ENCODE measurements at regions not wholly inside any gene's neighbourhood (a gene's known extent, or its start where the extent isn't known, plus 50 kb on each side); places are given as distances from the start of the nearest gene placed in this dataset.

DNA sequence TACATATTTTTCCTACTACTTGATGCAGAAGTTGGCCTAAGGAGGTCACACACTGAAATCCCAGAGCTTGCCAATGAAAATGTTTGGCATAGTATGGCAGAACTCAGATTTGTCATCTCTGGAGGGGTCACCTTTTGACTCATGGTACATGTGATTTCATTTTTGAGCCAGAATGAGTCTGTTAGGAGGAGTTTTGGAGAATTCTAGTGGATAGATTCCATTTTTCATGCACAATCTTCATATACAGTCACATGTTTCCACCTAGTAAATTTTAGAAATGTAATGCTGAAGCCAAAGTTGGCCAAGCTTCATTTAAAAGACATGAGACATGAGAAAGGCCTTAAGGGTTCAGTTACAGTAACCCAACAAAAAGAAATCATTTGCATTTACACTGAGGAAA, 97.8 kb upstream of the IGSF10 start:
- no peak overlapping the region for H3K27ac Mint-ChIP-seq
- H3K27me3 Mint-ChIP-seq = no peaks in the 10 kb centered on the region
- no peaks in the 10 kb centered on the region for H3K36me3 Mint-ChIP-seq (ENCODE audit: insufficient read depth)
- no peaks in the 10 kb centered on the region for H3K9me3 Mint-ChIP-seq (ENCODE audit: low read depth)
- DNase-seq (ENCODE audit: low spot score, unreplicated experiment) = no peak
- TF ChIP-seq, protein P1, sequence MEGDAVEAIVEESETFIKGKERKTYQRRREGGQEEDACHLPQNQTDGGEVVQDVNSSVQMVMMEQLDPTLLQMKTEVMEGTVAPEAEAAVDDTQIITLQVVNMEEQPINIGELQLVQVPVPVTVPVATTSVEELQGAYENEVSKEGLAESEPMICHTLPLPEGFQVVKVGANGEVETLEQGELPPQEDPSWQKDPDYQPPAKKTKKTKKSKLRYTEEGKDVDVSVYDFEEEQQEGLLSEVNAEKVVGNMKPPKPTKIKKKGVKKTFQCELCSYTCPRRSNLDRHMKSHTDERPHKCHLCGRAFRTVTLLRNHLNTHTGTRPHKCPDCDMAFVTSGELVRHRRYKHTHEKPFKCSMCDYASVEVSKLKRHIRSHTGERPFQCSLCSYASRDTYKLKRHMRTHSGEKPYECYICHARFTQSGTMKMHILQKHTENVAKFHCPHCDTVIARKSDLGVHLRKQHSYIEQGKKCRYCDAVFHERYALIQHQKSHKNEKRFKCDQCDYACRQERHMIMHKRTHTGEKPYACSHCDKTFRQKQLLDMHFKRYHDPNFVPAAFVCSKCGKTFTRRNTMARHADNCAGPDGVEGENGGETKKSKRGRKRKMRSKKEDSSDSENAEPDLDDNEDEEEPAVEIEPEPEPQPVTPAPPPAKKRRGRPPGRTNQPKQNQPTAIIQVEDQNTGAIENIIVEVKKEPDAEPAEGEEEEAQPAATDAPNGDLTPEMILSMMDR (IDR thresholded peaks at IDR 0.05; ENCODE audit: unreplicated experiment) = no peak
- H3K4me3 Mint-ChIP-seq (ENCODE audit: low read depth) = no peak overlapping the region
- H3K4me1 Mint-ChIP-seq (ENCODE audit: low read depth) = peaks cover 8% of the 10 kb centered on the region

DNA sequence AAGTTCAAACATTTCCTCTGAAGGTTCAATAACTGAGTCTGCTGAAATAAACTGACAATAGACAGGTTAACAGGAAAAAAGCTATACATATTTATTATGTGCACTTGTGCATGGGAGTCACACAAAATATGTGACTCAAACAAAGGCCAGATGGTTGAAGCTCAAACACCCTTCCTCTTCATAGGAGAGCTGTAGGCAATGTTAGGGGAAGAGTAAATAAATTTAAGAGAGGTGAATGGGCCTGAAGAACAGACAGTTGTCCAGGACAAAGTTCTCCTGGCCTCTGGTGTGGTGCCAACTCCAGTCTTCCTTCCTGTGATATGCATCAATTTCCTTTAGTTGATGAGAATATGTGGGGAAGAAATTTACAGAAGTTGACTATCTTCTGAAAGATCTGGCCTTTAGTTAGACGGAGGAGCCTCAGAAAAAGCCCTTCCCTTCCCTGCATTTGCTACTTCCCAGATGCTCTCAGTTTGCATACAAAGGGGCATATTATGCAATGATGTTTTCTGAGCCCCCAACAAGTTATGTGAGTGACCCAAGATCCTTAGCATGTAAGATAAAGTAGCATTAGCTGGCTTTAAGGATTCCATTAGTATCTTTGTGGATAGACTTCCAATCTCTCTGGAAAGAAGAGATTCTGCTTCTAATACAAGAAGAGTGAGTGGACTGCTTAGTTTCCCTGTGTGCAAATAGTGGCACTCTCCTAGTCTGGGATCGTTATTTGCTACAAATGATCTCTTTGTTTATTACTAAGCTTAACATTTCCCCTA, 96.4 kb upstream of the IGSF10 start:
- Mint-ChIP-seq H3K4me1 (ENCODE audit: low read depth) (peaks cover 8% of the 10 kb centered on the region), H3K4me3 (ENCODE audit: low read depth) (no peak overlapping the region), H3K27ac (no peak overlapping the region), H3K36me3 (ENCODE audit: insufficient read depth) (no peaks in the 10 kb centered on the region), H3K9me3 (ENCODE audit: low read depth) (no peaks in the 10 kb centered on the region), H3K27me3 (no peaks in the 10 kb centered on the region)
- TF ChIP-seq, protein P1 (IDR thresholded peaks at IDR 0.05; ENCODE audit: unreplicated experiment) = no peak
- DNase-seq (ENCODE audit: low spot score, unreplicated experiment) = no peak

DNA sequence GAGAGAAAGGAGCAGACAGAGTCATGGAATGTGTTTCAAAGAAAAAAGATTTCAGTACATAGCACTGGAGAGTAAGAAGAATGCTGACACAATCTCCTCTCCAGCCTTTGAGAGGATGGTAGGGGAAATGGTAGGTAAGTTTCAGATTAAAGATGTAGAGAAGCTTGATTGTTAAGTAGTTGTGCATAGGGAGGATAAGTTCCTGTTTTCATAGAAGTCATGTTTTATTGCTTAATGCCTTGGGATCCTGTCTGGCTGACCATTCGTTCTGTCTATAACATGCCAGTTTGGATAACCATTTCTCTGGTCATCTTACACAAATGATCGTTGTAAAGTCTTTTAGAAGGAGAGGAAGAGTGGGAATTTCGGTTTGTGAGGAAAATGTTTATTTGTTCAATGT, 95.7 kb upstream of the IGSF10 start:
- H3K27ac Mint-ChIP-seq = no peak overlapping the region
- H3K27me3 Mint-ChIP-seq = no peaks in the 10 kb centered on the region
- no peaks in the 10 kb centered on the region for H3K36me3 Mint-ChIP-seq (ENCODE audit: insufficient read depth)
- no peaks in the 10 kb centered on the region for H3K9me3 Mint-ChIP-seq (ENCODE audit: low read depth)
- peaks cover 7% of the 10 kb centered on the region for H3K4me1 Mint-ChIP-seq (ENCODE audit: low read depth)
- no peak for DNase-seq (ENCODE audit: low spot score, unreplicated experiment)
- TF ChIP-seq, protein P1 (IDR thresholded peaks at IDR 0.05; ENCODE audit: unreplicated experiment) = no peak
- no peak overlapping the region for H3K4me3 Mint-ChIP-seq (ENCODE audit: low read depth)

DNA sequence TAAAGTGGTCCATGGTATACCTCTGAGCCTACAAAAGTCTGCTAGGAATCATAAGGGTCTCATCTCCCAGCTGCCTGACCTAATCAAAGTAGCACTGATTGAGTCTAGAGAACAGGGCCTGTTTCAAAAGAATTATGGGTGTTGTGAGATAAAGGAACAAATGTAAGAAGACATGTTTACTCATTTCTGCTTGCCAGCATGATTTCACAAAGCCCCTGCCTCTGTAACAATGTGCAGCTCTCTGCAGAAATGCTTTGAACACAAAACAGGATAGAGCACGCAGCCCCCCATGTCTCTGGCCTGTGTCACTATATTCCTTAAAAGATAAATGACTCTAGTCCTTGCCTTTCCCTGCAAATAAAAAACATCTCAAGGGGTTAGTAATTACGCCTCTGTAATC, 94.7 kb upstream of the IGSF10 start:
- TF ChIP-seq, protein P1 (IDR thresholded peaks at IDR 0.05; ENCODE audit: unreplicated experiment) = no peak
- Mint-ChIP-seq H3K4me1 (ENCODE audit: low read depth) (peaks cover 7% of the 10 kb centered on the region), H3K4me3 (ENCODE audit: low read depth) (no peak overlapping the region), H3K27me3 (no peaks in the 10 kb centered on the region), H3K9me3 (ENCODE audit: low read depth) (no peaks in the 10 kb centered on the region), H3K36me3 (ENCODE audit: insufficient read depth) (no peaks in the 10 kb centered on the region), H3K27ac (no peak overlapping the region)
- DNase-seq (ENCODE audit: low spot score, unreplicated experiment) = no peak

DNA sequence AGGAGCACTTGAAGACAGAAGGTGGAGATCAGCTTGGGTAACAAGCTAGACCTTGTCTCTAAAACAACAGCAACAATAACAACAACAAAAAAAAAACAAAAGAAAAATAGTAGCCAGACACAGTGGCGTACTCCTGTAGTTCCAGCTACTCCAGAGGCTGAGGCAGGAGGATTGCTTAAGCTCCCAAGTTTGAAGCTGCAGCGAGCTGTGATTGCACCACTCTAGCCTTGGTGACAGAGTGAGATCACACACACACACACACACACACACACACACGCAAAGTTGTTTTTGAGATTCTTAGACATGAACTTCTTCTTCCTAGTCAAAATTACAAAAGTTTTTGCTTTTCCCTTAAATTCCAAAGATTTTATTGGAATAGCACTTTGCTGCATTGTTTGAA, 93.0 kb upstream of the IGSF10 start:
- Mint-ChIP-seq H3K36me3 (ENCODE audit: insufficient read depth) (no peaks in the 10 kb centered on the region), H3K27ac (no peak overlapping the region), H3K9me3 (ENCODE audit: low read depth) (no peaks in the 10 kb centered on the region), H3K4me1 (ENCODE audit: low read depth) (peaks cover 3% of the 10 kb centered on the region), H3K27me3 (no peaks in the 10 kb centered on the region), H3K4me3 (ENCODE audit: low read depth) (no peak overlapping the region)
- TF ChIP-seq, protein P1 (IDR thresholded peaks at IDR 0.05; ENCODE audit: unreplicated experiment) = no peak
- DNase-seq (ENCODE audit: low spot score, unreplicated experiment) = no peak
